ENCODE measurements at regions not wholly inside any gene's neighbourhood (a gene's known extent, or its start where the extent isn't known, plus 50 kb on each side); places are given as distances from the start of the nearest gene placed in this dataset.
"Not testable (repeated sequence)": the region's sequence is repeated elsewhere in the genome, so short reads cannot be mapped to it uniquely, and the experiment has no call there.

GRCh38 chr7:65749518-65749917, 123.4 kb upstream of the VKORC1L1 start:
- Histone ChIP-seq H3K4me1 (ENCODE audit: control insufficient read depth, insufficient read depth, low read length) (peaks cover 26% of the 10 kb centered on the region), H3K27ac (ENCODE audit: low read length) (peak overlapping the region; percentile 97), H3K9ac (ENCODE audit: low read length in 2 of 2) (peak overlapping the region in 1 of 2 donors; percentile 84), H3K27me3 (ENCODE audit: control insufficient read depth in 1 of 2, insufficient read depth in 2 of 2, low read length in 2 of 2) (no peaks in the 10 kb centered on the region), H3K36me3 (ENCODE audit: control insufficient read depth in 2 of 2, insufficient read depth in 2 of 2, low read length in 2 of 2) (no peaks in the 10 kb centered on the region), H3K9me3 (ENCODE audit: control insufficient read depth in 2 of 2, low read length in 2 of 2) (no peaks in the 10 kb centered on the region), H3K4me3 (ENCODE audit: low read length in 2 of 2) (peak overlapping the region; percentile 16 to 98)

- Histone ChIP-seq H3K4me1 (ENCODE audit: control insufficient read depth, insufficient read depth, low read length) (peaks cover 29% of the 10 kb centered on the region), H3K9me3 (ENCODE audit: control insufficient read depth in 2 of 2, low read length in 2 of 2) (no peaks in the 10 kb centered on the region)
Measured at GRCh38 chr7:65750511-65751344, 122.1 kb upstream of the VKORC1L1 start.

GRCh38 chr7:65754070-65754469, 118.8 kb upstream of the VKORC1L1 start:
- H3K27me3 ChIP-seq (ENCODE audit: control insufficient read depth in 1 of 2, insufficient read depth in 2 of 2, low read length in 2 of 2); H3K9me3 ChIP-seq (ENCODE audit: control insufficient read depth in 2 of 2, low read length in 2 of 2); H3K9ac ChIP-seq (ENCODE audit: low read length in 2 of 2); H3K36me3 ChIP-seq (ENCODE audit: control insufficient read depth in 2 of 2, insufficient read depth in 2 of 2, low read length in 2 of 2); H3K27ac ChIP-seq (ENCODE audit: low read length): not testable (repeated sequence)
- H3K4me3 ChIP-seq (ENCODE audit: low read length in 2 of 2), result peak overlapping the region in 1 of 2 donors; percentile 54
- peaks cover 18% of the 10 kb centered on the region for H3K4me1 ChIP-seq (ENCODE audit: control insufficient read depth, insufficient read depth, low read length)

More at GRCh38 chr7:65750511-65751344, 122.1 kb upstream of the VKORC1L1 start:
- Histone ChIP-seq H3K36me3 (ENCODE audit: control insufficient read depth in 2 of 2, insufficient read depth in 2 of 2, low read length in 2 of 2) (no peaks in the 10 kb centered on the region), H3K27me3 (ENCODE audit: control insufficient read depth in 1 of 2, insufficient read depth in 2 of 2, low read length in 2 of 2) (no peaks in the 10 kb centered on the region), H3K9ac (ENCODE audit: low read length in 2 of 2) (peak overlapping the region; percentile 84 to 98), H3K4me3 (ENCODE audit: low read length in 2 of 2) (peak overlapping the region; percentile 87 to 98), H3K27ac (ENCODE audit: low read length) (peak overlapping the region; percentile 97)

GRCh38 chr7:65758991-65759390, 113.9 kb upstream of the VKORC1L1 start:
- H3K9ac ChIP-seq (ENCODE audit: low read length in 2 of 2); H3K36me3 ChIP-seq (ENCODE audit: control insufficient read depth in 2 of 2, insufficient read depth in 2 of 2, low read length in 2 of 2); H3K9me3 ChIP-seq (ENCODE audit: control insufficient read depth in 2 of 2, low read length in 2 of 2); H3K4me1 ChIP-seq (ENCODE audit: control insufficient read depth, insufficient read depth, low read length); H3K27ac ChIP-seq (ENCODE audit: low read length); H3K27me3 ChIP-seq (ENCODE audit: control insufficient read depth in 1 of 2, insufficient read depth in 2 of 2, low read length in 2 of 2); H3K4me3 ChIP-seq (ENCODE audit: low read length in 2 of 2): not testable (repeated sequence)

GRCh38 chr7:65762712-65763111, 110.2 kb upstream of the VKORC1L1 start:
- not testable (repeated sequence) for H3K27ac ChIP-seq (ENCODE audit: low read length); H3K4me1 ChIP-seq (ENCODE audit: control insufficient read depth, insufficient read depth, low read length); H3K36me3 ChIP-seq (ENCODE audit: control insufficient read depth in 2 of 2, insufficient read depth in 2 of 2, low read length in 2 of 2); H3K9ac ChIP-seq (ENCODE audit: low read length in 2 of 2); H3K4me3 ChIP-seq (ENCODE audit: low read length in 2 of 2); H3K27me3 ChIP-seq (ENCODE audit: control insufficient read depth in 1 of 2, insufficient read depth in 2 of 2, low read length in 2 of 2); H3K9me3 ChIP-seq (ENCODE audit: control insufficient read depth in 2 of 2, low read length in 2 of 2)

GRCh38 chr7:65763114-65763513, 109.8 kb upstream of the VKORC1L1 start:
- H3K9me3 ChIP-seq (ENCODE audit: control insufficient read depth in 2 of 2, low read length in 2 of 2); H3K36me3 ChIP-seq (ENCODE audit: control insufficient read depth in 2 of 2, insufficient read depth in 2 of 2, low read length in 2 of 2); H3K27me3 ChIP-seq (ENCODE audit: control insufficient read depth in 1 of 2, insufficient read depth in 2 of 2, low read length in 2 of 2); H3K4me1 ChIP-seq (ENCODE audit: control insufficient read depth, insufficient read depth, low read length); H3K4me3 ChIP-seq (ENCODE audit: low read length in 2 of 2); H3K9ac ChIP-seq (ENCODE audit: low read length in 2 of 2); H3K27ac ChIP-seq (ENCODE audit: low read length): not testable (repeated sequence)

GRCh38 chr7:65770473-65771225, 102.2 kb upstream of the VKORC1L1 start:
- H3K9me3 ChIP-seq (ENCODE audit: control insufficient read depth in 2 of 2, low read length in 2 of 2); H3K27me3 ChIP-seq (ENCODE audit: control insufficient read depth in 1 of 2, insufficient read depth in 2 of 2, low read length in 2 of 2); H3K36me3 ChIP-seq (ENCODE audit: control insufficient read depth in 2 of 2, insufficient read depth in 2 of 2, low read length in 2 of 2); H3K4me1 ChIP-seq (ENCODE audit: control insufficient read depth, insufficient read depth, low read length): not testable (repeated sequence)
- Histone ChIP-seq H3K27ac (ENCODE audit: low read length) (peak overlapping the region; percentile 84), H3K4me3 (ENCODE audit: low read length in 2 of 2) (peak overlapping the region; percentile 81 to 88), H3K9ac (ENCODE audit: low read length in 2 of 2) (peak overlapping the region; percentile 72 to 80)

- H3K9me3 ChIP-seq (ENCODE audit: control insufficient read depth in 2 of 2, low read length in 2 of 2), result not testable (repeated sequence)
- peak overlapping the region; percentile 72 to 80 for H3K9ac ChIP-seq (ENCODE audit: low read length in 2 of 2)
- peak overlapping the region; percentile 81 to 88 for H3K4me3 ChIP-seq (ENCODE audit: low read length in 2 of 2)
Measured at GRCh38 chr7:65771226-65771569, 101.7 kb upstream of the VKORC1L1 start.

GRCh38 chr7:65776677-65777076, 96.2 kb upstream of the VKORC1L1 start:
- not testable (repeated sequence) for H3K4me3 ChIP-seq (ENCODE audit: low read length in 2 of 2); H3K9me3 ChIP-seq (ENCODE audit: control insufficient read depth in 2 of 2, low read length in 2 of 2); H3K4me1 ChIP-seq (ENCODE audit: control insufficient read depth, insufficient read depth, low read length); H3K36me3 ChIP-seq (ENCODE audit: control insufficient read depth in 2 of 2, insufficient read depth in 2 of 2, low read length in 2 of 2); H3K27me3 ChIP-seq (ENCODE audit: control insufficient read depth in 1 of 2, insufficient read depth in 2 of 2, low read length in 2 of 2); H3K27ac ChIP-seq (ENCODE audit: low read length); H3K9ac ChIP-seq (ENCODE audit: low read length in 2 of 2)

More at GRCh38 chr7:65771226-65771569, 101.7 kb upstream of the VKORC1L1 start:
- H3K36me3 ChIP-seq (ENCODE audit: control insufficient read depth in 2 of 2, insufficient read depth in 2 of 2, low read length in 2 of 2); H3K27me3 ChIP-seq (ENCODE audit: control insufficient read depth in 1 of 2, insufficient read depth in 2 of 2, low read length in 2 of 2); H3K4me1 ChIP-seq (ENCODE audit: control insufficient read depth, insufficient read depth, low read length): not testable (repeated sequence)
- H3K27ac ChIP-seq (ENCODE audit: low read length), result peak overlapping the region; percentile 84

- H3K36me3 ChIP-seq (ENCODE audit: control insufficient read depth in 2 of 2, insufficient read depth in 2 of 2, low read length in 2 of 2); H3K27me3 ChIP-seq (ENCODE audit: control insufficient read depth in 1 of 2, insufficient read depth in 2 of 2, low read length in 2 of 2); H3K9me3 ChIP-seq (ENCODE audit: control insufficient read depth in 2 of 2, low read length in 2 of 2); H3K4me3 ChIP-seq (ENCODE audit: low read length in 2 of 2); H3K4me1 ChIP-seq (ENCODE audit: control insufficient read depth, insufficient read depth, low read length); H3K27ac ChIP-seq (ENCODE audit: low read length); H3K9ac ChIP-seq (ENCODE audit: low read length in 2 of 2): not testable (repeated sequence)
Measured at GRCh38 chr7:65789943-65790342, 82.9 kb upstream of the VKORC1L1 start.

GRCh38 chr7:65791788-65792187, 81.1 kb upstream of the VKORC1L1 start:
- H3K4me3 ChIP-seq (ENCODE audit: low read length in 2 of 2); H3K9ac ChIP-seq (ENCODE audit: low read length in 2 of 2); H3K27me3 ChIP-seq (ENCODE audit: control insufficient read depth in 1 of 2, insufficient read depth in 2 of 2, low read length in 2 of 2); H3K36me3 ChIP-seq (ENCODE audit: control insufficient read depth in 2 of 2, insufficient read depth in 2 of 2, low read length in 2 of 2); H3K4me1 ChIP-seq (ENCODE audit: control insufficient read depth, insufficient read depth, low read length); H3K9me3 ChIP-seq (ENCODE audit: control insufficient read depth in 2 of 2, low read length in 2 of 2); H3K27ac ChIP-seq (ENCODE audit: low read length): not testable (repeated sequence)
